Activated T-helper 1 cell treated with Interleukin-2 at 50 U/mL for 16 hours (primary cell): ENCODE measurements at regions not wholly inside any gene's neighbourhood (a gene's known extent, or its start where the extent isn't known, plus 50 kb on each side); places are given as distances from the start of the nearest gene placed in this dataset.

Experiments used
- DNase-seq: peaks from one replicate; pipeline ENCODE4 v3.0.0-alpha.2; 2020; ENCODE audit warnings: low read depth

DNA sequence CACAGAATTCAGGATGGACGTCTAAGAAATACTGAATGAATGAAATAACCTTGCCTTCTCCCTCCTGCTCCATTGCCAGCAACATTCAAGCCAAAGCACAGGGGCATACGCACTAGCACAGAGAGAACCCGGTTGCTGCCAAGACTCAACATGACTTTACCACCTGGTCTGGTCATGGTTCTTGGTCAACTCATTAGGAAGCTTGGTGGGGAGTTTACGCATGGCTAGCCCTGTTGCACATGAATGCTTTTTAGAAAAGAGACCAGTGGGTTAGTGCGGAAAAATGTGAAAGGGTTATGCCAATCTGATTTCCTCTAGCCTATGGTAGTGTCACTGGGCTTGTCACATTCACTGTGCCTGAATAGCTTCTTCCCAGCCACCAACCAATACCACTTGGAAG is 187.6 kb upstream of the NEBL start:
- no peak for DNase-seq

DNA sequence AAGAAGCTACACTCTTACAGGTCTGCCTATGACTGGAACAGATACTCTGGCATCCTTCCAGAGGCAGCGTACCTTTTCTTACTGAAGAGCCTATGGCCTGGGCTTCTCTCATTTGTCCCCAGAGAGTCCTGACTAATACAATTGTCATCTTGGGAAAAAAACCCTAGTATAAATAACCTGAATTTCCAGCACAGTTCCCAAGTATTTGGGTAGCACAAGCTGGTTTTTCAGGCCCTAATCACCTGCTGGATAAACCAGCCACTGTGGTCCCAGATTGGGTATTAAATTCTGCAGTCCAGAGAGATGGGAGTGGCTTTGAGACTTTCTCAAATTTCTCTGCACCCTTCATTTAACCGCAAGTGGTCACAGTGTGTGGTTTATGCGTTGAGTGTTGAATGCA is 186.8 kb upstream of the NEBL start:
- no peak for DNase-seq

DNA sequence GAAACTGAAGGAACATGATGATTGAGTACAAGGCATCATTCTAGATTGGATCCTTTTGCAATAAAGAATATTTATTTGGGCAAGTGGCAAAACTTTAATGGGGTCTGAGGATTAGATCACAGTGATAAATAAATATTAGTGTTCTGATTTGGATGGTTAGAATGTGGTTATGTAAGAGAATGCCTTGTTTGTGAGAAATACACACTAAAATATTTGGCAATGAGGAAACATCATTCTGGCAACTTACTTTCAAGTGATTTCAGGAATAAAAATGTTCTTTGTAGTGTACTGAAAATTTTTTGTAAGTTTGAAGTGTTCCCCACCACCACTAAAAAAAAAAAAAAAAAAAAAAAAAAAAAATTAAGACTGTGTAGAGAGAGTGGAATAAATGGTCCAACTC is 185.1 kb upstream of the NEBL start:
- DNase-seq = no peak

DNA sequence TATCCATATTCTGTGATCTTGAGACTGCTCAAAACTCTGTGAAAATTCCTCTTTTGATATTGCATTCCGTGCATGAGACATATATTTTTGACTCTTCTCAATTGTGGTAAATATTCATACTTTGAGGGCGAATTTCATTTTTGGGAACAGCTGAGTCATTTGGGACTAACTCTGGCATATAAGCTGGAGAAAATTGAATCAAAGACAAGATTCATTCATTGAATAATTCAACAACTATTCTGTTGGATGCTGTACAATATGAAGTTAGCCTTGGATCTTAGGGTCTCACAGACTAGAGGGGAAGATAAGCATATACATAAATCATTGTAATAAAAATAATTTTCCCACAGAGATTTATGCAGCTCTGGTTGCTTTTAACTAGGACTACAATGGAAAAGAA is 183.2 kb upstream of the NEBL start:
- no peak for DNase-seq

- DNase-seq = no peak
Measured at GRCh38 chr10:21079330-21079658, 182.2 kb upstream of the NEBL start.

GRCh38 chr10:21078410-21079329 is 181.6 kb upstream of the NEBL start:
- DNase-seq = no peak

GRCh38 chr10:21077681-21078080 is 180.6 kb upstream of the NEBL start:
- no peak for DNase-seq

DNA sequence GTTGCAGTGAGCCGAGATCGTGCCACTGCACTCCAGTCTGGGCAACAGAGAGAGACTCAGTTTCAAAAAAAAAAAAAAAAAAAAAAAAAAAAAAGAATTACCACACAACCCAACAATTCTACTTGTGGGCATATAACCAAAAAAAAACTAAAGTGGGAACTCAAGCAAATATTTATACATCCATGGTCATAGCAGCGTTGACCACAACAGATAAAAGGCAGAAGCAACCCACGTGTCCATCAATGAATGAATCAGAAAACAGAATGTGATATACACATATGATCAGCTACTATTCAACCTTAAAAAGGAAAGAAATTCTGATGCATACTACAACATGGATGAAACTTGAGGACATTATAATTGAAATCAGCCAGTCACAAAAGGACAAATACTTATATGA is 179.3 kb upstream of the NEBL start:
- no peak for DNase-seq

GRCh38 chr10:21075880-21076279 is 178.8 kb upstream of the NEBL start:
- no peak for DNase-seq

DNA sequence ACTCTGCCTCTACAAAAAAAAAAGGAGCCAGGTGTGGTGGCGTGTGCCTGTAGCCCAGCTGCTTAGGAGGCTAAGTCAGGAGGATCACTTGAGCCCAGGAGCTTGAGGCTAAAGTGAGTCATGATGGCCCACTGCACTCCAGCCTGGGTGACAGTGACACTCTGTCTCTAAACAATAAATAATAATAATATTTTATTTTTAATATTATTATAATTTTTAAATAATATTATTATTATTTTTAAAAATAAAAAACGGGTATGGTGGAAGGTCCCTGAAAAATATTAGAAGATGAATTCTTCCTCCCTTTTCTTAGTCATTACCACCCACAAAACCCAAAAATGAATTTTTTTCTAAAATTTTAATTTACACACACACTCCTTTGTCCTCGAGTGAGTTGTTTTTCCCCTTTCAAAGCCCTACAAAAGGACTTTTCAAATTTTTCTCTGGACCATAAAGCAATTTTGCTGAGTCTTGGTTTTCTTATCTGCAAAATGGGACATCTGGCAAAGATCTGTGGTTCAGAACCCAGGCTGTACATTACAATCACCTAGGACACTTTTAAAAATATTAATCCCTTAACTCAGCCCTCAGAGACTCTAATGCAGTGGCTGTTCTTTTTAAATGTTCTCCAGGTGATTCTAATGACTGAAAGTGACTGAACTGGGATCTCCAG is 174.0 kb upstream of the NEBL start:
- no peak for DNase-seq

DNA sequence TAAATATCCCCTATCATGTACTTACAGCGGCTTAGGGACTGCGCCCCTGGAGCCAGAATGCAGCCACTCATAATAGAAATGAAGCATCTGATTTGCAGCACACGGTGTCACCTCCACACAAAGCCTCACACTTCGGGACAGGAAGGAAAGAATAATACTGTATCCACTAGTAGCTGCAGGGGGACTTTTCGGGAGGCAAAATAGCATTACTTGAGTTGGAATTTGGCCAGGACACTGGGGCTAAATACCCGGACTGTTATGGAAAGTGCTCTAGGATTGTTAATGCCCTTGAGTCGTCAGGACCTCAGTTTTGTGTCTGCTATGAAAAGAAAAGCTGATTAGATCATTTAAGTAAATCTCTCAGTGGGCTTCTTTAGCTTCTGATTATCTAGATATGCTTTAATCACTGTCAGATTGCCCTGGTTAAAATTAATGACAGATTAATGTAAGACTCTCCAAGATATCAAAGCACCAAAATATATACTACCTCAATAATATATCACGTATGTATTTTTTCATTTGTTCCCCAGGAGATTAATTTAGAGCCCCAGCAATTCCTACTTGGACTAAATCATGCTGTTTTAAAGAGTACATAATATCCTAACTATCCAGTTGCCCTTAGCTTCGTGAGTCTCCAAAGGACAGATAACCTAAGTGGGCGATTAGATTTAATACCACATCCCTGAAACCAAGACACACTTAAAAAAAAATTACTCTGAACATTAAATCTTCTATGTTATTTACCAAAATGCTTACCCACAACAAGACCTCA is 173.0 kb upstream of the NEBL start:
- DNase-seq = no peak

DNA sequence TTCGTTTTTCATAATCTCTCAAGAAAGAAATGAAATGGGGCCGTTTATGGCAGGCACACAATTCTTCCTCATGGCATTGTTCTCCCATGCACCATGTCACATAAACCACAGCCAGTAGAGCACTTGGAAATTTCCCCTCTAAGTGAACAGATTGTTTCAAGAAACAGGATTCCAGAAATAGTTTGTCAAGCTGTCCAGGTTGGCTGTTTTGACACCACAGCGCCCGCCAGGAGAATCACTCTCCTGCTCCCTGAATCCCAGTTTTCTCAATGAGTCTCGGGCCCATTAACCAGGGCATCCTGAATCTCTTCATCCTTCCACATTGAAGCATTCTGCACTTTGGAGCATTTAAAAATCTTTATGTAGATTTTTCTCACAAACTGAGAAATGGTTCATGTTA is 172.2 kb upstream of the NEBL start:
- no peak for DNase-seq

GRCh38 chr10:21068026-21068656 is 171.0 kb upstream of the NEBL start:
- no peak for DNase-seq

DNA sequence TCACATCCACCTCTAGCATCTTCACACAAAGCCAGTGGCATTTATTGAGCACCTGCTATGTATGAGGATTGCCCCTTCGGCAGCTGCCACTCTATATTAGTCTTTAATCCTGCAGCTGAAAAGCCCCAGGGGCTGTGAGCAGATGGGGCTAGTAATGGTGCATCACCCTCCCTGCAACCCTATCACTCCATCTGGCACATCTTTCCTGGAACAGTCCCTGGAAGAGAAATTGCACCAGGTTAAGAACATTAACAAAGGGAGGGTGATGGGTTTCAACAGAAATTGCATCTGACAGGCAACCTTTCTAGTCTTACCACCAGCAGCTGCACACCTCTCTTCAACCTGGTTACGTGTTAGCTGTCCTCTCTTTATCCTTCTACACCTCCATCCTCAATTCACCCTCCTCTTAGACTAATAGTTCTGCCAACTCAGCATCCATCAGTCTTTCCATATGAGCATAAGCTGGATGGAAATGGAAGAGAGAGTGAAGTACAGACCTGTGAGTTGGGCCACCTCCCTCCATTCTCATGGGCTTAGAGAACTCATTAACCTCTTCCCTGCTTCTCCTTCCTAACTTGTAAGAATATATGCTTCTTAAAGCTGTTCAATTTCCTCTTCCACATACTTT is 168.6 kb upstream of the NEBL start:
- no peak for DNase-seq

DNA sequence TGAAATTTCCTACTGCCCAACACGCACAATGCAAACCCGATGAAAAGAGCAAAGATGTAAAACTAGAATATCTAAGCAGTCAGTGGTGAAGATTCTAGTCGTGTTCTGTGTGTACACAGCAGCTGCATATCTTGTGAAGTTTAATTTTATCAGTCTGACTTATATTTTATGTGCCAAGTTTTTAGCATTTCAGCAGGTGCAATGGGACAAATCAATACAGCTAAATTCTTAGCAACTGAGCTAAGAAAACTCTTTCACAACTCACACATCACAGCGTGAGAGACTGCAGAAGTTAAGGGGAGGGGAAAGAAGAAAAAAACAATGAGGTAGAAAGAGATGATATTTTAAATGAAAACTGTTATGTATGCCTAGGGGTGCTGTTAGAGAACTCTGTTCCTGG is 164.9 kb upstream of the NEBL start:
- DNase-seq = no peak

- DNase-seq = no peak
Measured at GRCh38 chr10:21061184-21061583, 164.1 kb upstream of the NEBL start.

GRCh38 chr10:21060626-21061025 is 163.5 kb upstream of the NEBL start:
- DNase-seq = no peak

- DNase-seq = no peak
Measured at GRCh38 chr10:21057989-21058388, 160.9 kb upstream of the NEBL start.

GRCh38 chr10:21057436-21057835 is 160.3 kb upstream of the NEBL start:
- no peak for DNase-seq

- DNase-seq = no peak
Measured at GRCh38 chr10:21056461-21056860, 159.3 kb upstream of the NEBL start.

DNA sequence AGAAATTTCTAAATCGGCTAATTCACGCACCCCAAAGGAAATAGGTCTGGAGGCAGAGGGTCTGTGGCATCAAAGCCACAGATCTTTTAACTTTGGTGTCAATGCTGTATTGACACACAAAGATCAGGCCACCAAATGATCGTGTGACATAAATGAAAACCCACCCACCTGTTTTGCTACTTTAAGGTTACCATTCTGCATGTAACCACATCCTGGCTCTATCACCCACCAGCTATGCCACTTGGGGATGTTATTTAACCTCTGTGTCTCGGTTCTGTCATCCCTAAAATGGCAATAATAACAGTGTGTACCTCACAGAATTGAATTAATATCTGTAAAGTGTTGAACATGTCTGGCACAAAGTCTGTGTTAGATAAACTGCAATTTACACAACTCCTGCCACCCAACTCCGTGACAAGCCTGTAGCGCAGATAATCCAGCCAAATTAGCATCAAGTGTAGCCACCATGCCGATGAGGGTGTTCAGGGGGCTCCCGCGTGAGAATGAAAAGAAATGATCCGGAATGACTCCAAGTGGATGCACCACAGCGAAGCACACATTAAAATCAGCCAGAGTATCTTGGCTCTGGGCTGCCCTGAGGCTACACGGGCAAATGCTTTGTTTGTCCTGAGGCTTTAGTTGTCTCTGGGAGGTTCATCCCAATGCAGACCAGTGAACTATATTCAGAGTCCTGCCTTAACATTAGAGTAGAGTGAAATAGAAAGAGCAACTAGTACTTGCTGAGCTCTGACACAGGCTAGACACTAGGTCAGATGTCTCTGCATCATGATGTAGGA is 158.4 kb upstream of the NEBL start:
- DNase-seq = no peak
